ENCODE measurements at regions not wholly inside any gene's neighbourhood (a gene's known extent, or its start where the extent isn't known, plus 50 kb on each side); places are given as distances from the start of the nearest gene placed in this dataset.

DNA sequence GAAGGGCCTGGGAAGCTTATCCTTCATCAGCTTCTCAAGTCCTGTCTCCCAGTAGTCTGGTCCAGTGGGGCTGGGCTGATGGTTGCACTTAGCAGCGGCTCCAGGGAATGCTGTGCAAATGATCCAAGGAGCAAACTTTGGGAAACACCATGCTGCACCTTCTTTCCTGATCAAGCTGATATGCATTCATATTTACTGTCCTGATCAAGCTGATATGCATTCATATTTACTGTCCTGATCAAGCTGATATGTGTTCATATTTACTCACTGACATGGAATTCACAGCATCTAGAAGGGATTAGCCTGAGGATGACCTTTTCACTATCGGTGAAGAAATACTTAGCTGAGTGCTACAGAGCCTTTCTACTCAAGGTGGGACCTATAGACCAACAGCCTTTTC is 330.7 kb downstream of the BMPER start:
- TF ChIP-seq, protein P1, sequence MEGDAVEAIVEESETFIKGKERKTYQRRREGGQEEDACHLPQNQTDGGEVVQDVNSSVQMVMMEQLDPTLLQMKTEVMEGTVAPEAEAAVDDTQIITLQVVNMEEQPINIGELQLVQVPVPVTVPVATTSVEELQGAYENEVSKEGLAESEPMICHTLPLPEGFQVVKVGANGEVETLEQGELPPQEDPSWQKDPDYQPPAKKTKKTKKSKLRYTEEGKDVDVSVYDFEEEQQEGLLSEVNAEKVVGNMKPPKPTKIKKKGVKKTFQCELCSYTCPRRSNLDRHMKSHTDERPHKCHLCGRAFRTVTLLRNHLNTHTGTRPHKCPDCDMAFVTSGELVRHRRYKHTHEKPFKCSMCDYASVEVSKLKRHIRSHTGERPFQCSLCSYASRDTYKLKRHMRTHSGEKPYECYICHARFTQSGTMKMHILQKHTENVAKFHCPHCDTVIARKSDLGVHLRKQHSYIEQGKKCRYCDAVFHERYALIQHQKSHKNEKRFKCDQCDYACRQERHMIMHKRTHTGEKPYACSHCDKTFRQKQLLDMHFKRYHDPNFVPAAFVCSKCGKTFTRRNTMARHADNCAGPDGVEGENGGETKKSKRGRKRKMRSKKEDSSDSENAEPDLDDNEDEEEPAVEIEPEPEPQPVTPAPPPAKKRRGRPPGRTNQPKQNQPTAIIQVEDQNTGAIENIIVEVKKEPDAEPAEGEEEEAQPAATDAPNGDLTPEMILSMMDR (conservative IDR thresholded peaks at IDR 0.05; ENCODE audit: low read length): no peak
- TF ChIP-seq EZH2phosphoT487 (IDR thresholded peaks at IDR 0.05; ENCODE audit: borderline replicate concordance): no peak

Measured in Loucy (cell line).